ENCODE measurements at regions not wholly inside any gene's neighbourhood (a gene's known extent, or its start where the extent isn't known, plus 50 kb on each side); places are given as distances from the start of the nearest gene placed in this dataset.
A peak's percentile ranks its signal among the peaks of the same experiment; 100 is the strongest.

GRCh38 chr3:87088430-87088992 is 97.6 kb upstream of the VGLL3 start:
- DNase-seq = no peak
- TF ChIP-seq, protein P1, sequence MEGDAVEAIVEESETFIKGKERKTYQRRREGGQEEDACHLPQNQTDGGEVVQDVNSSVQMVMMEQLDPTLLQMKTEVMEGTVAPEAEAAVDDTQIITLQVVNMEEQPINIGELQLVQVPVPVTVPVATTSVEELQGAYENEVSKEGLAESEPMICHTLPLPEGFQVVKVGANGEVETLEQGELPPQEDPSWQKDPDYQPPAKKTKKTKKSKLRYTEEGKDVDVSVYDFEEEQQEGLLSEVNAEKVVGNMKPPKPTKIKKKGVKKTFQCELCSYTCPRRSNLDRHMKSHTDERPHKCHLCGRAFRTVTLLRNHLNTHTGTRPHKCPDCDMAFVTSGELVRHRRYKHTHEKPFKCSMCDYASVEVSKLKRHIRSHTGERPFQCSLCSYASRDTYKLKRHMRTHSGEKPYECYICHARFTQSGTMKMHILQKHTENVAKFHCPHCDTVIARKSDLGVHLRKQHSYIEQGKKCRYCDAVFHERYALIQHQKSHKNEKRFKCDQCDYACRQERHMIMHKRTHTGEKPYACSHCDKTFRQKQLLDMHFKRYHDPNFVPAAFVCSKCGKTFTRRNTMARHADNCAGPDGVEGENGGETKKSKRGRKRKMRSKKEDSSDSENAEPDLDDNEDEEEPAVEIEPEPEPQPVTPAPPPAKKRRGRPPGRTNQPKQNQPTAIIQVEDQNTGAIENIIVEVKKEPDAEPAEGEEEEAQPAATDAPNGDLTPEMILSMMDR (IDR thresholded peaks at IDR 0.05) = no peak
- Histone ChIP-seq H3K4me1 (no peaks in the 10 kb centered on the region), H3K9ac (ENCODE audit: low read depth in 2 of 2, low read length in 2 of 2) (peak overlapping the region; percentile 31 to 46), H3K9me3 (no peaks in the 10 kb centered on the region), H3K4me3 (peak overlapping the region; percentile 65), H3K27ac (peak overlapping the region; percentile 68), H3K36me3 (no peaks in the 10 kb centered on the region), H3K27me3 (no peaks in the 10 kb centered on the region)
- intact Hi-C loops (cut with DNase I) = loop anchor here (5.0 kb wide), 1 partner anchor 306 kb away; no protein-coding TSS in a partner anchor

GRCh38 chr3:87084868-87085267 is 93.9 kb upstream of the VGLL3 start:
- no peaks in the 10 kb centered on the region for H3K36me3 ChIP-seq
- DNase-seq = no peak
- TF ChIP-seq, protein P1 (IDR thresholded peaks at IDR 0.05) = no peak
- H3K4me3 ChIP-seq = no peak overlapping the region
- no peak overlapping the region for H3K9ac ChIP-seq (ENCODE audit: low read depth in 2 of 2, low read length in 2 of 2)
- intact Hi-C loops (cut with DNase I) = loop anchor here (5.0 kb wide), 2 partner anchors 113 to 303 kb away; no protein-coding TSS in a partner anchor
- H3K27ac ChIP-seq = no peak overlapping the region
- H3K9me3 ChIP-seq = no peaks in the 10 kb centered on the region
- H3K27me3 ChIP-seq = no peaks in the 10 kb centered on the region
- no peaks in the 10 kb centered on the region for H3K4me1 ChIP-seq

- no peak overlapping the region for H3K4me3 ChIP-seq
- TF ChIP-seq, protein P1 (IDR thresholded peaks at IDR 0.05) = no peak
- H3K27ac ChIP-seq = no peak overlapping the region
- no peaks in the 10 kb centered on the region for H3K4me1 ChIP-seq
- no peaks in the 10 kb centered on the region for H3K27me3 ChIP-seq
- DNase-seq = peak; percentile 31
- no peaks in the 10 kb centered on the region for H3K9me3 ChIP-seq
- no peak overlapping the region for H3K9ac ChIP-seq (ENCODE audit: low read depth in 2 of 2, low read length in 2 of 2)
- no peaks in the 10 kb centered on the region for H3K36me3 ChIP-seq
- intact Hi-C loops (cut with DNase I) = loop anchor here (5.0 kb wide), 1 partner anchor 111 kb away; no protein-coding TSS in a partner anchor
Observed at GRCh38 chr3:87082796-87083440, 92.0 kb upstream of the VGLL3 start.

GRCh38 chr3:87077355-87077754 is 86.4 kb upstream of the VGLL3 start:
- intact Hi-C loops (cut with DNase I) = no loop called here
- no peaks in the 10 kb centered on the region for H3K4me1 ChIP-seq
- H3K9me3 ChIP-seq = no peaks in the 10 kb centered on the region
- DNase-seq = no peak
- H3K27ac ChIP-seq = no peak overlapping the region
- H3K4me3 ChIP-seq = no peak overlapping the region
- H3K9ac ChIP-seq (ENCODE audit: low read depth in 2 of 2, low read length in 2 of 2) = no peak overlapping the region
- TF ChIP-seq, protein P1 (IDR thresholded peaks at IDR 0.05) = no peak
- no peaks in the 10 kb centered on the region for H3K36me3 ChIP-seq
- no peaks in the 10 kb centered on the region for H3K27me3 ChIP-seq

DNA sequence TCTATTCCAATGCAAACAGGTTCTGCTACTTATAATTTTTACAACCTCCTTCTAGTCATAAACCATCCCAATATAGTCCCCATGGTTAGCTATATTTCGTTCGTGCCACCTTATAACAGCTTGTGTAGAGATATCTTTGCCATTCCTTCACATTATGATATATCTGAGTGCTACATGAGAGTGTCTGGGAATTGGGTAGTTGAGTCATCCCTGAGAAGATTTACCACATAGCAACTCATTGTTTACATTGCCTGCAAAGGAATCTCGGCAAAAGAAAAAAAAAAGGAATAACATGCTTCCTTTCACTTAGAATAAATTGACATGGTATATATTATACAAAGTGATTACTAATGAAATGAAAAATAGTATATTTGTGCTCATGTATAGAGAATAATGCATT is 86.0 kb upstream of the VGLL3 start:
- Histone ChIP-seq H3K27me3 (no peaks in the 10 kb centered on the region), H3K4me1 (no peaks in the 10 kb centered on the region), H3K36me3 (no peaks in the 10 kb centered on the region), H3K4me3 (no peak overlapping the region), H3K27ac (no peak overlapping the region), H3K9ac (ENCODE audit: low read depth in 2 of 2, low read length in 2 of 2) (no peak overlapping the region), H3K9me3 (no peaks in the 10 kb centered on the region)
- intact Hi-C loops (cut with DNase I) = no loop called here
- DNase-seq = no peak
- TF ChIP-seq, protein P1 (IDR thresholded peaks at IDR 0.05) = no peak

Data from colonic mucosa (tissue), 4 donors.